HCT116 (cell line): ENCODE measurements at regions not wholly inside any gene's neighbourhood (a gene's known extent, or its start where the extent isn't known, plus 50 kb on each side); places are given as distances from the start of the nearest gene placed in this dataset.

Source experiments
- CBX3 ChIP-seq: IDR thresholded peaks from 2 replicates; pipeline ENCODE4 v1.6.1; 2012; ENCODE audit warnings: low read depth
- CTCF ChIP-seq, 3 experiments: fragments of 200-600 bp in 1 of 3; sonication (generic) in 1 of 3; IDR thresholded peaks in 2 of 3; conservative IDR thresholded peaks in 1 of 3; 2 replicates each; pipeline ENCODE4 v1.5.1; 2012 to 2017; ENCODE audit warnings: low read depth in 2 of 3, low read length in 2 of 3, antibody characterized with exemption in 1 of 3, borderline replicate concordance in 1 of 3, control low read depth in 1 of 3, mild to moderate bottlenecking in 1 of 3, mixed read lengths in 1 of 3, mixed run types in 1 of 3, moderate library complexity in 1 of 3; ENCODE audit not compliant: insufficient read depth in 1 of 3
- EZH2 ChIP-seq: fragments of 200-600 bp; sonication (generic); IDR thresholded peaks from 2 replicates; pipeline ENCODE4 v1.6.1; 2017; ENCODE audit warnings: antibody characterized with exemption, mixed run types
- JUND ChIP-seq: IDR thresholded peaks from 2 replicates; pipeline ENCODE4 v1.6.1; 2012
- POLR2A ChIP-seq: IDR thresholded peaks from 2 replicates; pipeline ENCODE4 v1.7.0; 2011; ENCODE audit warnings: borderline replicate concordance; ENCODE audit not compliant: insufficient read depth, insufficient read length; ENCODE audit errors: extremely low read depth
- POLR2AphosphoS5 ChIP-seq: IDR thresholded peaks from 2 replicates; pipeline ENCODE4 v1.6.1; 2011; ENCODE audit warnings: mild to moderate bottlenecking, low read depth, low read length, moderate library complexity
- SP1 ChIP-seq: IDR thresholded peaks from 2 replicates; pipeline ENCODE4 v1.6.1; 2012; ENCODE audit warnings: low read depth
- SRF ChIP-seq: IDR thresholded peaks from 2 replicates; pipeline ENCODE4 v1.6.1; 2012; ENCODE audit warnings: low read depth
- TCF7L2 ChIP-seq: IDR thresholded peaks from 2 replicates; pipeline ENCODE4 v1.7.0; 2011; ENCODE audit warnings: borderline replicate concordance, inconsistent platforms; ENCODE audit not compliant: insufficient read depth, insufficient read length; ENCODE audit errors: extremely low read depth

- TF ChIP-seq EZH2 (no peak), TCF7L2 (no peak), POLR2A (no peak), CTCF (IDR thresholded peaks at IDR 0.05 in 2 of 3, conservative IDR thresholded peaks at IDR 0.05 in 1 of 3; ENCODE audit: borderline replicate concordance in 1 of 3, insufficient read depth in 1 of 3, low read depth in 2 of 3, low read length in 2 of 3) (no peak), POLR2AphosphoS5 (no peak), CBX3 (no peak), SP1 (no peak), SRF (no peak), JUND (no peak)
Measured at GRCh38 chr21:14753069-14753465, 207.0 kb upstream of the SAMSN1 start.
